ENCODE measurements at regions not wholly inside any gene's neighbourhood (a gene's known extent, or its start where the extent isn't known, plus 50 kb on each side); places are given as distances from the start of the nearest gene placed in this dataset.

DNA sequence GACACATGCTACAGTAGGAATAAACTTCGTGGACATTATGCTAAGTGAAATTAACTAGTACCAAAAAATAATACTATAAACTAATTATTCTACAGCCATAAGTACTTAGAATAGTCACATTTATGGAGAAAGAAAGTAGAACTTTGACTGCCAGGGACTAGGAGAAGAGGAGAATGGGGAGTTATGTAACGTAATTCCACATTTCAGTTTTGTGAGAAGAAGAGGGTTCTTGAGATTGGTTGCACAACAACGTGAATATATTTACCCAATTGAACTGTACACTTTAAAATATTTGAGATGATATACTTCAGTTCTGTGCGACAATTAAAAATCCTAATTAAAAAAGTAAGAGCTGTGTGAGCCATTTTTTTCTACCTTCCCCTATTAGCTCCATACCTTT is 1412.9 kb downstream of the PLA2G4A start:
- H3K9me2 ChIP-seq (replicated peaks; ENCODE audit: insufficient read depth, low read length): no peaks in the 10 kb centered on the region
- no peak overlapping the region for H3K9ac ChIP-seq (ENCODE audit: low read length)
- peaks cover 20% of the 10 kb centered on the region for H3K4me1 ChIP-seq (ENCODE audit: low read length)
- H3K79me2 ChIP-seq (ENCODE audit: low read length): no peaks in the 10 kb centered on the region
- H3K27me3 ChIP-seq (replicated peaks; ENCODE audit: insufficient read depth, low read length): no peaks in the 10 kb centered on the region
- H3K36me3 ChIP-seq (replicated peaks; ENCODE audit: insufficient read depth, low read length): no peaks in the 10 kb centered on the region
- no peak overlapping the region for H3K4me3 ChIP-seq (ENCODE audit: low read length)
- no peak overlapping the region for H3K4me2 ChIP-seq (ENCODE audit: low read depth, low read length)
- no peak for DNase-seq
- no peaks in the 10 kb centered on the region for H3K9me3 ChIP-seq (replicated peaks; ENCODE audit: insufficient read depth, low read length)
- H4K20me1 ChIP-seq (ENCODE audit: insufficient read depth, low read length): no peaks in the 10 kb centered on the region
- TF ChIP-seq EZH2 (optimal IDR thresholded peaks at IDR 0.05; ENCODE audit: low read depth, low read length) (no peak), EZH2phosphoT487 (IDR thresholded peaks at IDR 0.05; ENCODE audit: low read length) (no peak)
- TF ChIP-seq, protein P1, sequence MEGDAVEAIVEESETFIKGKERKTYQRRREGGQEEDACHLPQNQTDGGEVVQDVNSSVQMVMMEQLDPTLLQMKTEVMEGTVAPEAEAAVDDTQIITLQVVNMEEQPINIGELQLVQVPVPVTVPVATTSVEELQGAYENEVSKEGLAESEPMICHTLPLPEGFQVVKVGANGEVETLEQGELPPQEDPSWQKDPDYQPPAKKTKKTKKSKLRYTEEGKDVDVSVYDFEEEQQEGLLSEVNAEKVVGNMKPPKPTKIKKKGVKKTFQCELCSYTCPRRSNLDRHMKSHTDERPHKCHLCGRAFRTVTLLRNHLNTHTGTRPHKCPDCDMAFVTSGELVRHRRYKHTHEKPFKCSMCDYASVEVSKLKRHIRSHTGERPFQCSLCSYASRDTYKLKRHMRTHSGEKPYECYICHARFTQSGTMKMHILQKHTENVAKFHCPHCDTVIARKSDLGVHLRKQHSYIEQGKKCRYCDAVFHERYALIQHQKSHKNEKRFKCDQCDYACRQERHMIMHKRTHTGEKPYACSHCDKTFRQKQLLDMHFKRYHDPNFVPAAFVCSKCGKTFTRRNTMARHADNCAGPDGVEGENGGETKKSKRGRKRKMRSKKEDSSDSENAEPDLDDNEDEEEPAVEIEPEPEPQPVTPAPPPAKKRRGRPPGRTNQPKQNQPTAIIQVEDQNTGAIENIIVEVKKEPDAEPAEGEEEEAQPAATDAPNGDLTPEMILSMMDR (IDR thresholded peaks at IDR 0.05; ENCODE audit: low read length): no peak
- H3F3A ChIP-seq (ENCODE audit: insufficient read depth, low read length): peaks cover 6% of the 10 kb centered on the region
- H2AFZ ChIP-seq (ENCODE audit: low read length): no peak overlapping the region
- no peak overlapping the region for H3K27ac ChIP-seq (ENCODE audit: low read length)

DNA sequence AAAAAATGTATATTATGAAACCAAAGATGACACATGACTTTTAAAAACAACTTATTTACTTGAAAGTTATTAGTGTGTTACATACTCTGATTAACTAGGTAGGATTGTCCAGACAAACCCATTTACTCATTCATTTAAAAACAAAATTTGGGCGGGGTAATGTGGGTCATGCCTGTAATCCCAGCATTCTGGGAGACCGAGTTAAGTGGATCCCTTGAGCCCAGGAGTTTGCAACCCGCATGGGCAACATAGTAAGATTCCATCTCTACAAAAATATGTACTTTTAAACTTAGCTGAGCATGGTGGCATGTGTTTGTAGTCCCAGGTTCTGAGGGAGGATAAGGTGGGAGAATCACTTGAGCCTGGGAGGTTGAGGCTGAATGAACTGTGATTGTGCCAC is 1414.7 kb downstream of the PLA2G4A start:
- Histone ChIP-seq H4K20me1 (ENCODE audit: insufficient read depth, low read length) (no peaks in the 10 kb centered on the region), H3K9me2 (replicated peaks; ENCODE audit: insufficient read depth, low read length) (no peaks in the 10 kb centered on the region), H3K27ac (ENCODE audit: low read length) (no peak overlapping the region), H3K36me3 (replicated peaks; ENCODE audit: insufficient read depth, low read length) (no peaks in the 10 kb centered on the region), H3K9ac (ENCODE audit: low read length) (no peak overlapping the region), H2AFZ (ENCODE audit: low read length) (no peak overlapping the region), H3K79me2 (ENCODE audit: low read length) (no peaks in the 10 kb centered on the region), H3K9me3 (replicated peaks; ENCODE audit: insufficient read depth, low read length) (no peaks in the 10 kb centered on the region), H3K4me2 (ENCODE audit: low read depth, low read length) (no peak overlapping the region), H3K4me3 (ENCODE audit: low read length) (no peak overlapping the region), H3K4me1 (ENCODE audit: low read length) (peaks cover 16% of the 10 kb centered on the region), H3K27me3 (replicated peaks; ENCODE audit: insufficient read depth, low read length) (no peaks in the 10 kb centered on the region), H3F3A (ENCODE audit: insufficient read depth, low read length) (peaks cover 6% of the 10 kb centered on the region)
- no peak for DNase-seq
- TF ChIP-seq, protein P1 (IDR thresholded peaks at IDR 0.05; ENCODE audit: low read length): no peak
- TF ChIP-seq EZH2phosphoT487 (IDR thresholded peaks at IDR 0.05; ENCODE audit: low read length): no peak
- no peak for TF ChIP-seq EZH2 (optimal IDR thresholded peaks at IDR 0.05; ENCODE audit: low read depth, low read length)

DNA sequence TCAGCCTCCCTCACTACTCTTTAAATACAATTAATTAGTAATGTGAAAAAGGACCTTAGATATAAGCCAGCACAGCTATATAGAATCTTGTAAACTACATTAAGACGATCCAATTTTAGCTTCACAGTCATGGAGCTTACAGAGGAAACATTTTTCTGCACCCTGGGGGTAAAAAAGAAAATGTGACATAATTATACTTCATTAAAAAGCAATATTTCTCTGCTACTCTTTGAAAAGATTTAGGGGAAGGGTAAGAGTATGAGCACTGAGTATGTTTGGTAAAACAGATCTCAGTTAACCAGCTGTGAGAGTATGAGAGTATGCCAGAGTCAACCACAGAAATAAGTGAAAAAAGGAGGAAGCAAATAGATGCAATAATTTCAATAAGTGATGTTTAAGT is 1415.9 kb downstream of the PLA2G4A start:
- no peaks in the 10 kb centered on the region for H3K79me2 ChIP-seq (ENCODE audit: low read length)
- DNase-seq: no peak
- no peaks in the 10 kb centered on the region for H3K9me3 ChIP-seq (replicated peaks; ENCODE audit: insufficient read depth, low read length)
- no peaks in the 10 kb centered on the region for H3K36me3 ChIP-seq (replicated peaks; ENCODE audit: insufficient read depth, low read length)
- no peak overlapping the region for H3K27ac ChIP-seq (ENCODE audit: low read length)
- peaks cover 6% of the 10 kb centered on the region for H3F3A ChIP-seq (ENCODE audit: insufficient read depth, low read length)
- no peak overlapping the region for H2AFZ ChIP-seq (ENCODE audit: low read length)
- H3K4me2 ChIP-seq (ENCODE audit: low read depth, low read length): no peak overlapping the region
- H3K27me3 ChIP-seq (replicated peaks; ENCODE audit: insufficient read depth, low read length): no peaks in the 10 kb centered on the region
- no peaks in the 10 kb centered on the region for H3K9me2 ChIP-seq (replicated peaks; ENCODE audit: insufficient read depth, low read length)
- no peak overlapping the region for H3K4me3 ChIP-seq (ENCODE audit: low read length)
- H3K4me1 ChIP-seq (ENCODE audit: low read length): peaks cover 16% of the 10 kb centered on the region
- TF ChIP-seq EZH2 (optimal IDR thresholded peaks at IDR 0.05; ENCODE audit: low read depth, low read length): no peak
- TF ChIP-seq, protein P1 (IDR thresholded peaks at IDR 0.05; ENCODE audit: low read length): no peak
- no peak for TF ChIP-seq EZH2phosphoT487 (IDR thresholded peaks at IDR 0.05; ENCODE audit: low read length)
- no peaks in the 10 kb centered on the region for H4K20me1 ChIP-seq (ENCODE audit: insufficient read depth, low read length)
- H3K9ac ChIP-seq (ENCODE audit: low read length): no peak overlapping the region

Measured in MM.1S (cell line).